ENCODE measurements at regions not wholly inside any gene's neighbourhood (a gene's known extent, or its start where the extent isn't known, plus 50 kb on each side); places are given as distances from the start of the nearest gene placed in this dataset.

GRCh38 chrY:8336112-8336774, 1001.0 kb upstream of the TSPY4 start:
- no peak for DNase-seq
- H3K4me1 ChIP-seq = no peaks in the 10 kb centered on the region
- no peaks in the 10 kb centered on the region for H3K36me3 ChIP-seq
- H3K9me3 ChIP-seq = no peaks in the 10 kb centered on the region
- H3K27ac ChIP-seq = no peak overlapping the region
- H3K4me3 ChIP-seq = no peak overlapping the region
- intact Hi-C loops (cut with DNase I; ENCODE audit: low total_unique reads) = no loop called here
- no peak for TF ChIP-seq CTCF (IDR thresholded peaks at IDR 0.05)
- H3K27me3 ChIP-seq = no peaks in the 10 kb centered on the region

DNA sequence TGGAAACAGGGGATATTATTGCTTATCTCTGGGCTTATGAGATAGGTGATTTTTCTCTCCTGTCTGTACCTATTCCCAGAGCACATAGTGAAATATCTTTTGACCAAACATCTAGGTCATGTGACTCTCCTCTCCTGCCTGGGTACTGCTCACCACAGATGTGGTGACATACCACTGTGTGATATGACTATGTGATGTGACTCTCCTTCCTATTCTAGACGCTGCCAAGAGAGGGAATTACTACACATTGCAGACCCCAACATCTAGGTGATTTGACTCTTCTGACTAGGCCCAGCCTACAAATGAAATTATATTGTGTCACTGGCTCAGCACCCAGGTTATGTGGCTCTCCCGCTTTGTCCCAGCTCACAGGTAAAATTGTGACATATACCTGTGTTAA, 996.3 kb upstream of the TSPY4 start:
- DNase-seq = no peak
- no peaks in the 10 kb centered on the region for H3K36me3 ChIP-seq
- H3K4me1 ChIP-seq = no peaks in the 10 kb centered on the region
- no peak overlapping the region for H3K27ac ChIP-seq
- H3K4me3 ChIP-seq = no peak overlapping the region
- no peaks in the 10 kb centered on the region for H3K27me3 ChIP-seq
- H3K9me3 ChIP-seq = no peaks in the 10 kb centered on the region
- intact Hi-C loops (cut with DNase I; ENCODE audit: low total_unique reads) = no loop called here
- TF ChIP-seq CTCF (IDR thresholded peaks at IDR 0.05) = no peak

- intact Hi-C loops (cut with DNase I; ENCODE audit: low total_unique reads) = no loop called here
- Histone ChIP-seq H3K4me3 (no peak overlapping the region), H3K27ac (no peak overlapping the region), H3K36me3 (no peaks in the 10 kb centered on the region), H3K27me3 (no peaks in the 10 kb centered on the region), H3K9me3 (no peaks in the 10 kb centered on the region), H3K4me1 (no peaks in the 10 kb centered on the region)
- peak; percentile 17 to 44 for DNase-seq
- no peak for TF ChIP-seq CTCF (IDR thresholded peaks at IDR 0.05)
Measured at GRCh38 chrY:8342173-8342572, 995.1 kb upstream of the TSPY4 start.

DNA sequence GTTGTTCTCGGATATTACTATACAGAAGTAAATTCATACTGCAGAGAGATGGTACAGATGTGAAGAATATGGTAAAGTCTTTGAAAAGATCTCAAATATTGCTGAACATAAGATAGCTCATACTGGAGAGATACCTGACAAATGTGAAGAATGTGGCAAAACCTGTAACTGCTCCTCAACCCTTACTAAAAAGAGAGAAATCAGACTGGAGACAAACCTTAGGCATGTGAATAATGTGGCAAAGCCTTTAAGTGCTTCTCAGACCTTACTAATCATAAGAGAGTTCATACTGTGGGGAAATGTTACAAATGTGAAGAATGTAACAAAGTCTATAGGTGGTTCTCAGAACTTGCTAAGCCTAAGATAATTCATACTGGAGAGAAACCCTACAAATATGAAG, 986.0 kb upstream of the TSPY4 start:
- Histone ChIP-seq H3K4me1 (no peaks in the 10 kb centered on the region), H3K4me3 (no peak overlapping the region), H3K27ac (no peak overlapping the region), H3K36me3 (no peaks in the 10 kb centered on the region), H3K27me3 (no peaks in the 10 kb centered on the region), H3K9me3 (no peaks in the 10 kb centered on the region)
- intact Hi-C loops (cut with DNase I; ENCODE audit: low total_unique reads) = no loop called here
- no peak for TF ChIP-seq CTCF (IDR thresholded peaks at IDR 0.05)
- no peak for DNase-seq

GRCh38 chrY:8352201-8352600, 985.1 kb upstream of the TSPY4 start:
- Histone ChIP-seq H3K9me3 (no peaks in the 10 kb centered on the region), H3K27me3 (no peaks in the 10 kb centered on the region), H3K4me1 (no peaks in the 10 kb centered on the region), H3K27ac (no peak overlapping the region), H3K4me3 (no peak overlapping the region), H3K36me3 (no peaks in the 10 kb centered on the region)
- intact Hi-C loops (cut with DNase I; ENCODE audit: low total_unique reads) = no loop called here
- no peak for DNase-seq
- TF ChIP-seq CTCF (IDR thresholded peaks at IDR 0.05) = no peak

DNA sequence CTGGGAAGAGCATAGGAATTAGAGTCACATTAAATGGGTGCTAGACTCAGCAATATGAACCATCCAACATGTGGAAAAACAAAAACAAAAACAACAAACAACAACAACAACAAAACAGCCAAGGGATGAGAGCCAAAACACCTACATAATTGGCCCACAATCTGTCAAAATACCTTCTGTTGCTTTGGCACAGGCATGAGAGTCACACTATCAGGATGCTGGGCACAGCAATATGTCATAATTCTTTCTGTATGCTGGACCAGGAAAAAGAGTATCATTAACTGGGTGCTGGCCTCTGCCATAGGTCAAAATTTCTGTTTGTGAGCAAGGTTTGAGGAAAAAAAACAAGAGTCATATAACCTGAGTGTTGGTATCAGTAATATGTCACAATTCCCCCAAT, 979.1 kb upstream of the TSPY4 start:
- intact Hi-C loops (cut with DNase I; ENCODE audit: low total_unique reads) = no loop called here

More for the DNA sequence above, 979.1 kb upstream of the TSPY4 start:
- DNase-seq = no peak
- Histone ChIP-seq H3K4me1 (no peaks in the 10 kb centered on the region), H3K9me3 (no peaks in the 10 kb centered on the region), H3K4me3 (no peak overlapping the region), H3K27me3 (no peaks in the 10 kb centered on the region), H3K36me3 (no peaks in the 10 kb centered on the region), H3K27ac (no peak overlapping the region)
- no peak for TF ChIP-seq CTCF (IDR thresholded peaks at IDR 0.05)
